NT2/D1 (cell line): ENCODE measurements at regions not wholly inside any gene's neighbourhood (a gene's known extent, or its start where the extent isn't known, plus 50 kb on each side); places are given as distances from the start of the nearest gene placed in this dataset.

Experiments used
- SUZ12 ChIP-seq: IDR thresholded peaks from 2 replicates; pipeline ENCODE4 v1.6.1; 2011; ENCODE audit not compliant: insufficient read length, insufficient read depth; ENCODE audit errors: extremely low read depth
- YY1 ChIP-seq: IDR thresholded peaks from 2 replicates; pipeline ENCODE4 v1.6.1; 2011; ENCODE audit not compliant: insufficient read length, insufficient read depth
- ZNF274 ChIP-seq: IDR thresholded peaks from 2 replicates; pipeline ENCODE4 v1.6.1; 2011; ENCODE audit warnings: mild to moderate bottlenecking, low read depth, low read length

DNA sequence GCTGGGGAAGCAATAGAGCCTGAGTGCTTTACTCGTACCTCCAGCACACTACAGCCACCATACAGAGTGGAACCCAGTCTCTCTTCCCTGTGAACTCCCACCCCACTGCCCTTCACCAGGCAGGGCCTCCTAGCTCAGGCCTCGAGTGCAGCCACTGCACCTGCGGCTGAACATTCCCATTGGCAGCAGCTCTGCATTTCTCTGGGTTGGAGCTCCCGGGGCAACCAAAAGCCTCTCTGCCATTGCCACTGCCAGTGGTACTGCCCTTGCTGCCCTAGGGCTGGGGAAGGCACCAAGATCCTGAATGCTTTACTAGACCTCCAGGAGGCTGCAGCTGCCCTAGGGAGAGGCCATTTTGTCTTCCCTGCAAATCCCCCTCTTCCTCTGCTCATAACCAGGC lies 266.8 kb downstream of the TDRD3 start:
- TF ChIP-seq SUZ12 (no peak), ZNF274 (no peak), YY1 (no peak)
